GM23338 (cell line): ENCODE measurements at regions not wholly inside any gene's neighbourhood (a gene's known extent, or its start where the extent isn't known, plus 50 kb on each side); places are given as distances from the start of the nearest gene placed in this dataset.

Source experiments
- ATAC-seq: fragments of 200-7000 bp; cut with Tn5 transposase; 3 replicates; pipeline ENCODE4 v1.9.1; 2020
- DNase-seq: peaks from one replicate; pipeline ENCODE4 v3.0.0-alpha.2; 2015; ENCODE audit warnings: low spot score
- H2AFZ ChIP-seq: fragments of 200-600 bp; sonication (generic); 2 replicates; pipeline ENCODE4 v1.8.0; 2016; ENCODE audit warnings: antibody characterized with exemption, mild to moderate bottlenecking, moderate library complexity
- H3F3A ChIP-seq: fragments of 200-600 bp; sonication (generic); replicated peaks from 2 replicates; pipeline ENCODE4 v1.8.0; 2017; ENCODE audit warnings: antibody characterized with exemption, mixed run types, low read depth
- H3K27ac ChIP-seq: fragments of 200-600 bp; sonication (generic); 2 replicates; pipeline ENCODE4 v1.6.1; 2016; ENCODE audit warnings: low read depth
- H3K27me3 ChIP-seq: fragments of 200-600 bp; sonication (generic); 2 replicates; pipeline ENCODE4 v1.8.0; 2016; ENCODE audit warnings: mild to moderate bottlenecking, mixed run types, moderate library complexity; ENCODE audit not compliant: insufficient read depth
- H3K36me3 ChIP-seq: fragments of 200-600 bp; sonication (generic); 2 replicates; pipeline ENCODE4 v1.8.0; 2016; ENCODE audit warnings: mild to moderate bottlenecking; ENCODE audit not compliant: insufficient read depth
- H3K4me1 ChIP-seq: fragments of 200-600 bp; sonication (generic); 2 replicates; pipeline ENCODE4 v1.8.0; 2016; ENCODE audit warnings: mild to moderate bottlenecking, moderate library complexity; ENCODE audit not compliant: insufficient read depth
- H3K4me2 ChIP-seq: fragments of 200-600 bp; sonication (generic); 2 replicates; pipeline ENCODE4 v1.7.1; 2017; ENCODE audit warnings: mixed run types
- H3K4me3 ChIP-seq: fragments of 200-600 bp; sonication (generic); 2 replicates; pipeline ENCODE4 v1.6.1; 2016; ENCODE audit warnings: mixed run types
- H3K79me2 ChIP-seq: fragments of 200-600 bp; sonication (generic); replicated peaks from 2 replicates; pipeline ENCODE4 v1.8.0; 2017; ENCODE audit warnings: mild to moderate bottlenecking; ENCODE audit not compliant: insufficient read depth
- H3K9me2 ChIP-seq: fragments of 200-600 bp; sonication (generic); 2 replicates; pipeline ENCODE4 v1.8.0; 2017; ENCODE audit not compliant: insufficient read depth
- H4K20me1 ChIP-seq: fragments of 200-600 bp; sonication (generic); replicated peaks from 2 replicates; pipeline ENCODE4 v1.8.0; 2017; ENCODE audit warnings: mild to moderate bottlenecking; ENCODE audit not compliant: insufficient read depth
- H3K27ac Mint-ChIP-seq: 2 replicates; pipeline ENCODE4 v1.8.0; 2020; ENCODE audit warnings: inconsistent platforms, mild to moderate bottlenecking, moderate library complexity, mixed read lengths
- H3K27me3 Mint-ChIP-seq: 3 replicates; pipeline ENCODE4 v1.8.0; 2022; ENCODE audit warnings: low read depth, mild to moderate bottlenecking, moderate library complexity, mixed read lengths, inconsistent platforms; ENCODE audit not compliant: insufficient read depth, poor library complexity
- H3K36me3 Mint-ChIP-seq: 3 replicates; pipeline ENCODE4 v1.8.0; 2021; ENCODE audit warnings: low read depth, mild to moderate bottlenecking, inconsistent platforms, moderate library complexity, mixed read lengths
- H3K4me1 Mint-ChIP-seq: 3 replicates; pipeline ENCODE4 v1.8.0; 2020; ENCODE audit warnings: mild to moderate bottlenecking, inconsistent platforms, mixed read lengths
- H3K4me3 Mint-ChIP-seq: 3 replicates; pipeline ENCODE4 v1.8.0; 2021; ENCODE audit warnings: moderate library complexity, mild to moderate bottlenecking, inconsistent platforms, mixed read lengths
- H3K9me3 Mint-ChIP-seq: 3 replicates; pipeline ENCODE4 v1.8.0; 2020; ENCODE audit warnings: moderate library complexity, mild to moderate bottlenecking, inconsistent platforms, mixed read lengths
- CREB1 ChIP-seq: fragments of 250-450 bp; sonication (Bioruptor Pico); IDR thresholded peaks from 2 replicates; pipeline ENCODE4 v1.5.0; 2020; ENCODE audit warnings: low read depth, mild to moderate bottlenecking, moderate library complexity
- CTCF ChIP-seq, 2 experiments: fragments of 200-600 bp in 1 of 2; sonication (generic) in 1 of 2; conservative IDR thresholded peaks; 2 replicates each; pipeline versions ENCODE4 v1.5.1 to v1.6.1; 2016 to 2017; ENCODE audit warnings: antibody characterized with exemption in 2 of 2, low read depth in 2 of 2, mild to moderate bottlenecking in 2 of 2, moderate library complexity in 1 of 2
- ETS1 ChIP-seq: IDR thresholded peaks from 2 replicates; pipeline ENCODE4 v1.6.1; 2016; ENCODE audit warnings: antibody characterized with exemption
- EZH2 ChIP-seq: fragments of 200-600 bp; sonication (generic); IDR thresholded peaks from one replicate; pipeline ENCODE4 v1.8.0; 2017; ENCODE audit warnings: antibody characterized with exemption, mild to moderate bottlenecking, low read depth; ENCODE audit not compliant: unreplicated experiment
- NANOG ChIP-seq: IDR thresholded peaks from 2 replicates; pipeline ENCODE4 v1.6.1; 2016; ENCODE audit warnings: antibody characterized with exemption, borderline replicate concordance
- STAT1 ChIP-seq: IDR thresholded peaks from one replicate; pipeline ENCODE4 v1.6.1; 2016; ENCODE audit warnings: antibody characterized with exemption; ENCODE audit not compliant: unreplicated experiment
- ZNF114 ChIP-seq: fragments of 250-450 bp; sonication (Bioruptor Pico); IDR thresholded peaks from 2 replicates; pipeline ENCODE4 v1.5.0; 2020; ENCODE audit warnings: mild to moderate bottlenecking, moderate library complexity
- ZNF462 ChIP-seq: fragments of 250-450 bp; sonication (Bioruptor Pico); IDR thresholded peaks from 2 replicates; pipeline ENCODE4 v1.5.0; 2020; ENCODE audit warnings: mild to moderate bottlenecking, moderate library complexity

- TF ChIP-seq CTCF (conservative IDR thresholded peaks at IDR 0.05; ENCODE audit: low read depth in 2 of 2) (no peak), NANOG (no peak)
Measured at GRCh38 chr12:105554856-105555255, 224.4 kb downstream of the C12orf75 start (continued).

GRCh38 chr12:105555556-105556295 is 225.2 kb downstream of the C12orf75 start:
- Mint-ChIP-seq H3K27me3 (no peaks in the 10 kb centered on the region), H3K4me1 (peaks cover 12% of the 10 kb centered on the region), H3K36me3 (no peaks in the 10 kb centered on the region), H3K27ac (no peak overlapping the region), H3K9me3 (no peaks in the 10 kb centered on the region), H3K4me3 (no peak overlapping the region)
- no peaks in the 10 kb centered on the region for H3K4me1 ChIP-seq
- DNase-seq (no peak), ATAC-seq (no peak)
- no peak overlapping the region for H3K4me2 ChIP-seq
- H4K20me1 ChIP-seq: no peaks in the 10 kb centered on the region
- H3K9me2 ChIP-seq: no peaks in the 10 kb centered on the region
- H3K79me2 ChIP-seq: no peaks in the 10 kb centered on the region
- no peaks in the 10 kb centered on the region for H3K27me3 ChIP-seq
- H3K4me3 ChIP-seq: no peak overlapping the region
- H3F3A ChIP-seq: no peaks in the 10 kb centered on the region
- no peaks in the 10 kb centered on the region for H3K36me3 ChIP-seq
- H3K27ac ChIP-seq: no peak overlapping the region
- no peak overlapping the region for H2AFZ ChIP-seq
- TF ChIP-seq ZNF114 (CRISPR knock-in tag) (no peak), ZNF462 (CRISPR knock-in tag) (no peak), EZH2 (no peak), STAT1 (no peak), ETS1 (no peak), CTCF (conservative IDR thresholded peaks at IDR 0.05; ENCODE audit: low read depth in 2 of 2) (no peak), NANOG (no peak), CREB1 (CRISPR knock-in tag) (no peak)
